Uterus (tissue), 3 donors: ENCODE measurements at regions not wholly inside any gene's neighbourhood (a gene's known extent, or its start where the extent isn't known, plus 50 kb on each side); places are given as distances from the start of the nearest gene placed in this dataset.
"Not testable (repeated sequence)": the region's sequence is repeated elsewhere in the genome, so short reads cannot be mapped to it uniquely, and the experiment has no call there.

Source experiments
- DNase-seq, 2 donors: peaks; one replicate each; pipeline ENCODE4 v3.0.0-alpha.2; 2019 to 2020
- H3K27ac ChIP-seq, 2 donors: fragments of 200-600 bp; sonication (generic); 1 replicate in 1 of 2; 2 replicates in 1 of 2; pipeline ENCODE4 v1.5.1; 2016 to 2018
- H3K27me3 ChIP-seq, 2 donors: fragments of 200-600 bp; sonication (generic); one replicate each; pipeline ENCODE4 v1.5.1; 2018 to 2019; ENCODE audit warnings: control low read depth in 1 of 2
- H3K36me3 ChIP-seq, 2 donors: fragments of 200-600 bp; sonication (generic); one replicate each; pipeline ENCODE4 v1.5.1; 2019; ENCODE audit warnings: control low read depth in 1 of 2
- H3K4me1 ChIP-seq, 2 donors: fragments of 200-600 bp; sonication (generic); one replicate each; pipeline ENCODE4 v1.5.1; 2018 to 2019; ENCODE audit warnings: control low read depth in 1 of 2
- H3K4me3 ChIP-seq, 2 donors: fragments of 200-600 bp; sonication (generic); 1 replicate in 1 of 2; 2 replicates in 1 of 2; pipeline ENCODE4 v1.5.1; 2018 to 2019; ENCODE audit warnings: mild to moderate bottlenecking in 1 of 2
- H3K9me3 ChIP-seq, 2 donors: fragments of 200-600 bp; sonication (generic); one replicate each; pipeline ENCODE4 v1.5.1; 2019; ENCODE audit warnings: control low read depth in 1 of 2
- CTCF ChIP-seq, 4 experiments: fragments of 200-600 bp in 2 of 4; fragments of 450-650 bp in 2 of 4; sonication (generic) in 2 of 4; IDR thresholded peaks; one replicate each; pipeline ENCODE4 v1.5.1; 2016 to 2019; ENCODE audit warnings: antibody characterized with exemption in 4 of 4, mild to moderate bottlenecking in 2 of 4, moderate library complexity in 1 of 4
- POLR2A ChIP-seq, 2 donors: fragments of 450-650 bp; IDR thresholded peaks; one replicate each; pipeline ENCODE4 v1.6.1; 2016; ENCODE audit warnings: antibody characterized with exemption in 2 of 2, mild to moderate bottlenecking in 1 of 2, moderate library complexity in 1 of 2
- intact Hi-C: fragments of 100-400 bp; cut with DNase I; formaldehyde crosslinking; loops from one replicate; pipeline ENCODE4 v1.15.1; 2023; ENCODE audit warnings: low total_unique reads
- donor health status: DM: yes; HTN: yes; CAD: no.

GRCh38 chr4:107442538-107443111 lies 277.4 kb downstream of the PAPSS1 start:
- TF ChIP-seq CTCF (IDR thresholded peaks at IDR 0.05): no peak
- no peak for TF ChIP-seq POLR2A (IDR thresholded peaks at IDR 0.05)

GRCh38 chr4:107439401-107439800 lies 280.6 kb downstream of the PAPSS1 start:
- H3K4me3 ChIP-seq: no peak overlapping the region
- no peak for DNase-seq
- H3K27ac ChIP-seq: no peak overlapping the region
- intact Hi-C loops: no loop called here
- no peaks in the 10 kb centered on the region for H3K36me3 ChIP-seq
- no peaks in the 10 kb centered on the region for H3K27me3 ChIP-seq
- TF ChIP-seq POLR2A (IDR thresholded peaks at IDR 0.05) (no peak), CTCF (IDR thresholded peaks at IDR 0.05) (no peak)
- no peaks in the 10 kb centered on the region for H3K4me1 ChIP-seq
- no peaks in the 10 kb centered on the region for H3K9me3 ChIP-seq

More at GRCh38 chr4:107442538-107443111, 277.4 kb downstream of the PAPSS1 start:
- Histone ChIP-seq H3K9me3 (no peaks in the 10 kb centered on the region), H3K4me3 (no peak overlapping the region), H3K36me3 (no peaks in the 10 kb centered on the region), H3K27ac (no peak overlapping the region), H3K4me1 (no peaks in the 10 kb centered on the region), H3K27me3 (no peaks in the 10 kb centered on the region)
- DNase-seq: no peak
- intact Hi-C loops: no loop called here

GRCh38 chr4:107436471-107436870 lies 283.6 kb downstream of the PAPSS1 start:
- H3K4me3 ChIP-seq, H3K27me3 ChIP-seq, H3K4me1 ChIP-seq, H3K27ac ChIP-seq, DNase-seq, H3K9me3 ChIP-seq, intact Hi-C loops, H3K36me3 ChIP-seq: not testable (repeated sequence)

DNA sequence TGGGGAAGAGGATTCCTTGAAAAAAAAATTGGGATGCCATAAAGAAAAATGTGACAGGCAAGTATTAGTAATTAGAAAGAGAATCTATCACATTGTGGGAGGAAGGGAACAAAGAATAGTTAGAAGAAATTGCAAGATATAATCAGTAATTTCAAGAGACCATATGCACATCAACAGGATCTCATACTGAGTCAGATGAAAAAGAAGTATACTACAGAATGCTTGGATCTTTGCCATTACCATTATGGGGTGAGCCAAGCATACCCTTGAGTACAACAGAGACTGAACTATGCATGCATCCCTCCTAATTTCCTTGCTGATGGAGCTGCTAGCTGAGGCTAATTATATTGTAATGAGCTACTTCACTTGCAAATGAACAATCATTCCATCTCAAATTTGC lies 287.6 kb downstream of the PAPSS1 start:
- no peaks in the 10 kb centered on the region for H3K36me3 ChIP-seq
- intact Hi-C loops: no loop called here
- H3K9me3 ChIP-seq: no peaks in the 10 kb centered on the region
- TF ChIP-seq POLR2A (IDR thresholded peaks at IDR 0.05) (no peak), CTCF (IDR thresholded peaks at IDR 0.05) (no peak)
- no peak overlapping the region for H3K27ac ChIP-seq
- no peaks in the 10 kb centered on the region for H3K27me3 ChIP-seq
- no peak for DNase-seq
- H3K4me3 ChIP-seq: no peak overlapping the region
- no peaks in the 10 kb centered on the region for H3K4me1 ChIP-seq

DNA sequence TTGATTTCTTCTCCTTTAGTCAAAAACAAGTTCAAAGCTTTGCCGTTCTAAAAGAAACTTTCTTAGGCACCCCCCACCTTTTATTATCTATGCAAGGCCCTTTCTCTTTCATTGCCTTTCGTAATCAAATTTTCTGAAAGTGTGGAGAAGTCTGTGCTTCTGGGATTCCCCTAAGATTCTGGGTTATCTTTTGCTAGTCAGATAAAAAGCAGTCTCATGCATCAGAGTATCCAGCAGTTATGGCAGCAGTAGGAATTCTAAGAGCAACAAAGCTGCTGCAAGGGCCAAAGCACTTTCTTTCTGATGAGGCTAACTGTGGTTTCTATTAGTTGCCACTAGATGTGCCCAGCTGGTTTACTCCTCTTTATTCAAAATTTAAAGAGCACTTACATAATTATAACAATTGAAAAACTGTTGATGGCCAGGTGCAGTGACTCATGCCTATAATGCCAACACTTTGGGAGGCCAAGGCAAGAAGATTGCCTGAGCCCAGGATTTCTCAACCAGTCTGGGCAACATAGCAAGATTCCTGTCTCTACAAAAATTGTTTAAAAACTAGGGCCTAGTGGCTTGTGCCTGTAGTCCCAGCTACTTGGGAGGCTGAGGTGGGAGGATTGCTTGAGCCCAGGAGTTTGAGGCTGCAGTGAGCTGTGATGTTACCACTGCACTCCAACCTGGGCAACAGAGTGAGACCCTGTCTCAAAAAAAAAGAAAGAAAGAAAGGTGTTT lies 296.2 kb downstream of the PAPSS1 start:
- no peak overlapping the region for H3K27ac ChIP-seq
- no peak for DNase-seq
- TF ChIP-seq POLR2A (IDR thresholded peaks at IDR 0.05) (no peak), CTCF (IDR thresholded peaks at IDR 0.05) (no peak)
- H3K27me3 ChIP-seq: no peaks in the 10 kb centered on the region
- no peaks in the 10 kb centered on the region for H3K4me1 ChIP-seq
- H3K36me3 ChIP-seq: no peaks in the 10 kb centered on the region
- no peaks in the 10 kb centered on the region for H3K9me3 ChIP-seq
- H3K4me3 ChIP-seq: no peak overlapping the region
- intact Hi-C loops: no loop called here

DNA sequence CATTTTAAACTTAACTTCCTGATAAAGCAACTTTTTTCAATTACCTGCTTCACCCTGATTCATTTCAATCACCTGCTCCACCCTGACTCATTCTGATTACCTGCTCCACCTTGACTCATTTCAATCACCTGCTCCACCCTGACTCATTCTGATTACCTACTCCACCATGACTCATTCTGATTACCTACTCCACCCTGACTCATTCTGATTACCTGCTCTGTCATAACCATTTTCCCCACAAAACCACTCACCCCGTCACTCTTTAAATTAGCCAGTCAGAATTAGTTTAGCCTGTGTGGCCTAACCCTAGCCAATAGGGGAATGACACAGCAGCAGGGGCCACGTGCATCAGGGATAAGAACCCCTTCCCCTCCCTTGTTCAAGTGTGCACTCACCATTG lies 300.5 kb downstream of the PAPSS1 start:
- H3K36me3 ChIP-seq, H3K4me3 ChIP-seq, H3K27me3 ChIP-seq, intact Hi-C loops, DNase-seq, H3K27ac ChIP-seq, H3K4me1 ChIP-seq, H3K9me3 ChIP-seq: not testable (repeated sequence)
